Heart left ventricle (tissue), 16 donors: ENCODE measurements at regions not wholly inside any gene's neighbourhood (a gene's known extent, or its start where the extent isn't known, plus 50 kb on each side); places are given as distances from the start of the nearest gene placed in this dataset.

Experiments used
- ATAC-seq, 4 donors: fragments of 200-7000 bp; cut with Tn5 transposase; one replicate each; pipeline ENCODE4 v1.9.1; 2020 to 2022; ENCODE audit warnings: moderate library complexity in 4 of 4, mild to moderate bottlenecking in 3 of 4, moderate number of reproducible peaks in 1 of 4
- DNase-seq, 5 donors: peaks; one replicate each; pipeline ENCODE4 v3.0.0-alpha.2; 2020
- H3K27ac ChIP-seq, 12 donors: fragments of 200-600 bp; sonication (generic) in 4 of 12; one replicate each; pipeline versions ENCODE4 v1.5.0 to v1.8.0; 2016 to 2022; ENCODE audit warnings: mild to moderate bottlenecking in 2 of 12
- H3K27me3 ChIP-seq, 9 donors: fragments of 200-600 bp; sonication (generic) in 2 of 9; one replicate each; pipeline versions ENCODE4 v1.5.1 to v1.8.0; 2016 to 2022; ENCODE audit warnings: mild to moderate bottlenecking in 3 of 9
- H3K36me3 ChIP-seq, 9 donors: fragments of 200-600 bp; sonication (generic) in 2 of 9; one replicate each; pipeline versions ENCODE4 v1.5.0 to v1.8.0; 2018 to 2022; ENCODE audit warnings: mild to moderate bottlenecking in 2 of 9
- H3K4me1 ChIP-seq, 12 donors: fragments of 200-600 bp; sonication (generic) in 4 of 12; one replicate each; pipeline versions ENCODE4 v1.5.0 to v1.8.0; 2016 to 2022; ENCODE audit warnings: mild to moderate bottlenecking in 3 of 12
- H3K4me3 ChIP-seq, 12 donors: fragments of 200-600 bp; sonication (generic) in 4 of 12; one replicate each; pipeline versions ENCODE4 v1.5.0 to v1.8.0; 2017 to 2022; ENCODE audit warnings: mild to moderate bottlenecking in 9 of 12, moderate library complexity in 4 of 12
- H3K9me3 ChIP-seq, 12 donors: fragments of 200-600 bp; sonication (generic) in 4 of 12; one replicate each; pipeline versions ENCODE4 v1.5.0 to v1.8.0; 2016 to 2022; ENCODE audit warnings: mild to moderate bottlenecking in 1 of 12
- CTCF ChIP-seq, 12 donors: fragments of 200-600 bp; sonication (generic) in 4 of 12; IDR thresholded peaks; one replicate each; pipeline versions ENCODE4 v1.5.0 to v1.8.0; 2018 to 2022; ENCODE audit warnings: antibody characterized with exemption in 12 of 12, mild to moderate bottlenecking in 5 of 12
- POLR2A ChIP-seq, 2 donors: fragments of 450-650 bp; IDR thresholded peaks; one replicate each; pipeline ENCODE4 v1.6.1; 2017; ENCODE audit warnings: antibody characterized with exemption in 2 of 2, mild to moderate bottlenecking in 2 of 2, moderate library complexity in 2 of 2
- WGBS, 4 donors: extraction: QIAGEN DNeasy Blood & Tissue Kit in 2 of 4; methylation state at CpG; one replicate each; pipeline versions ENCODE4 v1.1.5 to v1.1.7; 2013 to 2018; 5-methylcytosine and 5-hydroxymethylcytosine counted together
- intact Hi-C, 10 donors: fragments of 100-400 bp; cut with DNase I; formaldehyde crosslinking; loops; one replicate each; pipeline versions ENCODE4 v1.11.1 to v1.14.2; 2022
- donor health status: ischemic (EF 13 %, LVEDD 7.1; RV severe dilation, severe dysfunction).
- donor health status: healthy with polysubstance abuse.
- donor health status: DM: no; HTN: yes; CAD: no.
- donor health status: DM: no; HTN: no; CAD: no.
- donor health status: ischemic (EF 25% LVEDD 6.9; RV normal size, moderate dysfunction).
- donor health status: ischemic (EF 25% LVEDD 5.7; RV mildly dilated, moderate dysfunction).
- donor health status: healthy.
- donor health status: DM: yes; HTN: yes; CAD: no.
- donor health status: ischemic (EF 35%, LVEDD 5.7; RV mildly dilated, moderate dysfunction).
- donor health status: nonischemic (EF 11% LVEDD 7.7; RV severe dilation, severe dysfunction).
- donor health status: DM: yes; HTN: yes; CAD: no.
- donor health status: PGD.
- donor health status: ischemic (EF 29% LVEDD 5.4; RV normal size, mild dysfunction).
- donor health status: nonischemic (EF 23%, LVEDD 6.1; RV moderate dilation, normal function).

- TF ChIP-seq POLR2A (IDR thresholded peaks at IDR 0.05) (no peak), CTCF (IDR thresholded peaks at IDR 0.05) (no peak)
- intact Hi-C loops, result no loop called here
- Histone ChIP-seq H3K9me3 (no peaks in the 10 kb centered on the region), H3K36me3 (no peaks in the 10 kb centered on the region), H3K4me1 (no peaks in the 10 kb centered on the region), H3K27me3 (peaks cover 0 to 6% (median 0%) of the 10 kb centered on the region in 9 donors), H3K27ac (no peak overlapping the region), H3K4me3 (no peak overlapping the region)
- ATAC-seq (no peak), DNase-seq (no peak)
- WGBS, 4 donors, result 69 to 73% (median 72%) methylated on average over 9 of the region's 9 CpGs
Observed at GRCh38 chr19:32022044-32022640, 323.3 kb upstream of the ZNF507 start.

GRCh38 chr19:32022731-32023563 is 322.5 kb upstream of the ZNF507 start:
- Histone ChIP-seq H3K9me3 (no peaks in the 10 kb centered on the region), H3K27me3 (peaks cover 0 to 9% (median 3%) of the 10 kb centered on the region in 9 donors), H3K4me1 (no peaks in the 10 kb centered on the region), H3K27ac (no peak overlapping the region), H3K4me3 (no peak overlapping the region), H3K36me3 (no peaks in the 10 kb centered on the region)
- ATAC-seq, result no peak
- 32 to 37% (median 34%) methylated on average over 29 of the region's 29 CpGs for WGBS, 4 donors
- DNase-seq, result no peak
- intact Hi-C loops, result no loop called here
- TF ChIP-seq CTCF (IDR thresholded peaks at IDR 0.05), result no peak
- no peak for TF ChIP-seq POLR2A (IDR thresholded peaks at IDR 0.05)

GRCh38 chr19:32023564-32023832 is 321.9 kb upstream of the ZNF507 start:
- ATAC-seq (no peak), DNase-seq (no peak)
- Histone ChIP-seq H3K9me3 (no peaks in the 10 kb centered on the region), H3K27me3 (peaks cover 0 to 14% (median 3%) of the 10 kb centered on the region in 9 donors), H3K4me1 (no peaks in the 10 kb centered on the region), H3K4me3 (no peak overlapping the region), H3K36me3 (no peaks in the 10 kb centered on the region), H3K27ac (no peak overlapping the region)
- intact Hi-C loops, result no loop called here
- WGBS, 4 donors, result 34 to 45% (median 40%) methylated on average over 6 of the region's 6 CpGs
- TF ChIP-seq POLR2A (IDR thresholded peaks at IDR 0.05) (no peak), CTCF (IDR thresholded peaks at IDR 0.05) (no peak)

- ATAC-seq, result no peak
- Histone ChIP-seq H3K27me3 (peaks cover 0 to 26% (median 0%) of the 10 kb centered on the region in 9 donors), H3K36me3 (no peaks in the 10 kb centered on the region), H3K4me1 (no peaks in the 10 kb centered on the region), H3K27ac (no peak overlapping the region), H3K9me3 (no peaks in the 10 kb centered on the region), H3K4me3 (no peak overlapping the region)
- 59 to 67% (median 62%) methylated on average over 6 of the region's 6 CpGs for WGBS, 4 donors
- no peak for DNase-seq
- TF ChIP-seq POLR2A (IDR thresholded peaks at IDR 0.05), result no peak
- no peak for TF ChIP-seq CTCF (IDR thresholded peaks at IDR 0.05)
- intact Hi-C loops, result no loop called here
Observed at GRCh38 chr19:32029235-32029634, 316.2 kb upstream of the ZNF507 start.
